ENCODE measurements at regions not wholly inside any gene's neighbourhood (a gene's known extent, or its start where the extent isn't known, plus 50 kb on each side); places are given as distances from the start of the nearest gene placed in this dataset.

- TF ChIP-seq, protein P1, sequence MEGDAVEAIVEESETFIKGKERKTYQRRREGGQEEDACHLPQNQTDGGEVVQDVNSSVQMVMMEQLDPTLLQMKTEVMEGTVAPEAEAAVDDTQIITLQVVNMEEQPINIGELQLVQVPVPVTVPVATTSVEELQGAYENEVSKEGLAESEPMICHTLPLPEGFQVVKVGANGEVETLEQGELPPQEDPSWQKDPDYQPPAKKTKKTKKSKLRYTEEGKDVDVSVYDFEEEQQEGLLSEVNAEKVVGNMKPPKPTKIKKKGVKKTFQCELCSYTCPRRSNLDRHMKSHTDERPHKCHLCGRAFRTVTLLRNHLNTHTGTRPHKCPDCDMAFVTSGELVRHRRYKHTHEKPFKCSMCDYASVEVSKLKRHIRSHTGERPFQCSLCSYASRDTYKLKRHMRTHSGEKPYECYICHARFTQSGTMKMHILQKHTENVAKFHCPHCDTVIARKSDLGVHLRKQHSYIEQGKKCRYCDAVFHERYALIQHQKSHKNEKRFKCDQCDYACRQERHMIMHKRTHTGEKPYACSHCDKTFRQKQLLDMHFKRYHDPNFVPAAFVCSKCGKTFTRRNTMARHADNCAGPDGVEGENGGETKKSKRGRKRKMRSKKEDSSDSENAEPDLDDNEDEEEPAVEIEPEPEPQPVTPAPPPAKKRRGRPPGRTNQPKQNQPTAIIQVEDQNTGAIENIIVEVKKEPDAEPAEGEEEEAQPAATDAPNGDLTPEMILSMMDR (conservative IDR thresholded peaks at IDR 0.05; ENCODE audit: low read length): no peak
- no peak for TF ChIP-seq EZH2phosphoT487 (IDR thresholded peaks at IDR 0.05; ENCODE audit: borderline replicate concordance)
- H3K27me3 ChIP-seq (ENCODE audit: insufficient read depth, low read length, poor library complexity, severe bottlenecking): no peaks in the 10 kb centered on the region
- no peaks in the 10 kb centered on the region for H4K20me1 ChIP-seq (ENCODE audit: insufficient read depth, low read length, poor library complexity, severe bottlenecking)
- no peaks in the 10 kb centered on the region; the same call in 1 of the 2 replicates for H3K9me3 ChIP-seq (ENCODE audit: insufficient read depth, low read depth, low read length)
- no peaks in the 10 kb centered on the region for H3K9me2 ChIP-seq (replicated peaks; ENCODE audit: low read depth, low read length)
- no peaks in the 10 kb centered on the region for H3F3A ChIP-seq (ENCODE audit: low read depth)
- no peak overlapping the region for H3K4me2 ChIP-seq (ENCODE audit: low read depth, low read length, poor library complexity, severe bottlenecking)
- no peak overlapping the region for H3K4me3 ChIP-seq (ENCODE audit: low read length, poor library complexity, severe bottlenecking)
- H2AFZ ChIP-seq (ENCODE audit: low read length): no peak overlapping the region
- no peaks in the 10 kb centered on the region for H3K36me3 ChIP-seq (ENCODE audit: insufficient read depth, low read length)
- no peaks in the 10 kb centered on the region for H3K79me2 ChIP-seq (ENCODE audit: insufficient read depth, low read length)
- no peak overlapping the region for H3K9ac ChIP-seq (ENCODE audit: low read depth, low read length, poor library complexity, severe bottlenecking)
- no peaks in the 10 kb centered on the region for H3K4me1 ChIP-seq (ENCODE audit: insufficient read depth, low read length, poor library complexity, severe bottlenecking)
Observed at GRCh38 chr6:163671791-163672190, 257.3 kb downstream of the QKI start.

DNA sequence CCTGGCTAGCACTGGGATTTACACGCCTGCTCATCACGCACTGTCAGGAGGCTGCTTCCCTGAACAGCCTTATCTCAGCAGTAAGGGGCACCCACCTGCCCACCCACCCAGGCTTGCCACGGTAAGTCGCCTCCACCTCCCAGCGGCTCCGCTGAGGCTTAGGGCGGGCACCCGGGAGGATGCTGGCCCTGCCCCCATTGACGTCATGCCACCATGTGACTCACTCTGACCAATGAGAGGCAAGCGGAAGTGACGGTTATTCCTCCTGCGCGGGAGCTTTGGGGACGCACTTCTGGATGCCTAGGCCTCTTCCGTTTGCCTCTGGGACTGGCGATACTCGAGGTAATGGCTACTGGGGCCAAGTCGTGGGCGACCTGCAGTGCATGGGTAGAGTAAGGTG, 256.8 kb downstream of the QKI start:
- Histone ChIP-seq H3K9ac (ENCODE audit: low read depth, low read length, poor library complexity, severe bottlenecking) (no peak overlapping the region), H2AFZ (ENCODE audit: low read length) (no peak overlapping the region), H3K9me3 (ENCODE audit: insufficient read depth, low read depth, low read length) (no peaks in the 10 kb centered on the region; the same call in 1 of the 2 replicates), H3K4me3 (ENCODE audit: low read length, poor library complexity, severe bottlenecking) (no peak overlapping the region), H3K4me1 (ENCODE audit: insufficient read depth, low read length, poor library complexity, severe bottlenecking) (no peaks in the 10 kb centered on the region), H3F3A (ENCODE audit: low read depth) (no peaks in the 10 kb centered on the region), H3K27me3 (ENCODE audit: insufficient read depth, low read length, poor library complexity, severe bottlenecking) (no peaks in the 10 kb centered on the region), H3K4me2 (ENCODE audit: low read depth, low read length, poor library complexity, severe bottlenecking) (no peak overlapping the region), H4K20me1 (ENCODE audit: insufficient read depth, low read length, poor library complexity, severe bottlenecking) (no peaks in the 10 kb centered on the region), H3K36me3 (ENCODE audit: insufficient read depth, low read length) (no peaks in the 10 kb centered on the region), H3K79me2 (ENCODE audit: insufficient read depth, low read length) (no peaks in the 10 kb centered on the region), H3K9me2 (replicated peaks; ENCODE audit: low read depth, low read length) (no peaks in the 10 kb centered on the region)
- TF ChIP-seq EZH2phosphoT487 (IDR thresholded peaks at IDR 0.05; ENCODE audit: borderline replicate concordance): no peak
- TF ChIP-seq, protein P1 (conservative IDR thresholded peaks at IDR 0.05; ENCODE audit: low read length): no peak

GRCh38 chr6:163670336-163670735, 255.8 kb downstream of the QKI start:
- no peaks in the 10 kb centered on the region for H3K9me2 ChIP-seq (replicated peaks; ENCODE audit: low read depth, low read length)
- no peaks in the 10 kb centered on the region for H3K79me2 ChIP-seq (ENCODE audit: insufficient read depth, low read length)
- H3F3A ChIP-seq (ENCODE audit: low read depth): no peaks in the 10 kb centered on the region
- no peak overlapping the region for H3K9ac ChIP-seq (ENCODE audit: low read depth, low read length, poor library complexity, severe bottlenecking)
- H3K4me3 ChIP-seq (ENCODE audit: low read length, poor library complexity, severe bottlenecking): no peak overlapping the region
- TF ChIP-seq, protein P1 (conservative IDR thresholded peaks at IDR 0.05; ENCODE audit: low read length): no peak
- TF ChIP-seq EZH2phosphoT487 (IDR thresholded peaks at IDR 0.05; ENCODE audit: borderline replicate concordance): no peak
- no peaks in the 10 kb centered on the region for H3K27me3 ChIP-seq (ENCODE audit: insufficient read depth, low read length, poor library complexity, severe bottlenecking)
- H3K4me1 ChIP-seq (ENCODE audit: insufficient read depth, low read length, poor library complexity, severe bottlenecking): no peaks in the 10 kb centered on the region
- H2AFZ ChIP-seq (ENCODE audit: low read length): no peak overlapping the region
- H3K9me3 ChIP-seq (ENCODE audit: insufficient read depth, low read depth, low read length): no peaks in the 10 kb centered on the region; the same call in 1 of the 2 replicates
- no peaks in the 10 kb centered on the region for H4K20me1 ChIP-seq (ENCODE audit: insufficient read depth, low read length, poor library complexity, severe bottlenecking)
- H3K4me2 ChIP-seq (ENCODE audit: low read depth, low read length, poor library complexity, severe bottlenecking): no peak overlapping the region
- H3K36me3 ChIP-seq (ENCODE audit: insufficient read depth, low read length): no peaks in the 10 kb centered on the region
